ENCODE measurements at regions not wholly inside any gene's neighbourhood (a gene's known extent, or its start where the extent isn't known, plus 50 kb on each side); places are given as distances from the start of the nearest gene placed in this dataset.

- Mint-ChIP-seq H3K9me3 (ENCODE audit: low read depth) (no peaks in the 10 kb centered on the region), H3K36me3 (ENCODE audit: low read depth) (no peaks in the 10 kb centered on the region), H3K27me3 (ENCODE audit: low read depth) (no peaks in the 10 kb centered on the region), H3K27ac (ENCODE audit: unreplicated experiment) (no peak overlapping the region), H3K4me1 (ENCODE audit: low read depth) (peaks cover 8% of the 10 kb centered on the region), H3K4me3 (ENCODE audit: unreplicated experiment) (no peak overlapping the region)
- TF ChIP-seq CTCF (IDR thresholded peaks at IDR 0.05), result no peak
- DNase-seq (ENCODE audit: low spot score), result no peak
Observed at GRCh38 chr7:94067506-94067905, 63.4 kb upstream of the BET1 start.

- H3K27me3 Mint-ChIP-seq (ENCODE audit: low read depth), result no peaks in the 10 kb centered on the region
- no peaks in the 10 kb centered on the region for H3K36me3 Mint-ChIP-seq (ENCODE audit: low read depth)
- TF ChIP-seq CTCF (IDR thresholded peaks at IDR 0.05), result no peak
- H3K27ac Mint-ChIP-seq (ENCODE audit: unreplicated experiment), result no peak overlapping the region
- H3K9me3 Mint-ChIP-seq (ENCODE audit: low read depth), result no peaks in the 10 kb centered on the region
- H3K4me1 Mint-ChIP-seq (ENCODE audit: low read depth), result peaks cover 8% of the 10 kb centered on the region
- no peak for DNase-seq (ENCODE audit: low spot score)
- no peak overlapping the region for H3K4me3 Mint-ChIP-seq (ENCODE audit: unreplicated experiment)
Observed at GRCh38 chr7:94069162-94069739, 65.1 kb upstream of the BET1 start.

- H3K9me3 Mint-ChIP-seq (ENCODE audit: low read depth), result no peaks in the 10 kb centered on the region
- H3K27me3 Mint-ChIP-seq (ENCODE audit: low read depth), result no peaks in the 10 kb centered on the region
- no peak overlapping the region for H3K4me3 Mint-ChIP-seq (ENCODE audit: unreplicated experiment)
- H3K27ac Mint-ChIP-seq (ENCODE audit: unreplicated experiment), result no peak overlapping the region
- H3K4me1 Mint-ChIP-seq (ENCODE audit: low read depth), result no peaks in the 10 kb centered on the region
- no peaks in the 10 kb centered on the region for H3K36me3 Mint-ChIP-seq (ENCODE audit: low read depth)
- no peak for DNase-seq (ENCODE audit: low spot score)
- no peak for TF ChIP-seq CTCF (IDR thresholded peaks at IDR 0.05)
Observed at GRCh38 chr7:94080551-94080950, 76.4 kb upstream of the BET1 start.

GRCh38 chr7:94082126-94082525 is 78.0 kb upstream of the BET1 start:
- Mint-ChIP-seq H3K4me3 (ENCODE audit: unreplicated experiment) (no peak overlapping the region), H3K27ac (ENCODE audit: unreplicated experiment) (no peak overlapping the region), H3K9me3 (ENCODE audit: low read depth) (no peaks in the 10 kb centered on the region), H3K4me1 (ENCODE audit: low read depth) (no peaks in the 10 kb centered on the region), H3K27me3 (ENCODE audit: low read depth) (no peaks in the 10 kb centered on the region), H3K36me3 (ENCODE audit: low read depth) (no peaks in the 10 kb centered on the region)
- TF ChIP-seq CTCF (IDR thresholded peaks at IDR 0.05), result no peak
- DNase-seq (ENCODE audit: low spot score), result no peak

- Mint-ChIP-seq H3K27ac (ENCODE audit: unreplicated experiment) (no peak overlapping the region), H3K9me3 (ENCODE audit: low read depth) (no peaks in the 10 kb centered on the region), H3K36me3 (ENCODE audit: low read depth) (no peaks in the 10 kb centered on the region), H3K27me3 (ENCODE audit: low read depth) (no peaks in the 10 kb centered on the region), H3K4me1 (ENCODE audit: low read depth) (peaks cover 15% of the 10 kb centered on the region), H3K4me3 (ENCODE audit: unreplicated experiment) (peak overlapping the region; percentile 11)
- DNase-seq (ENCODE audit: low spot score), result no peak
- TF ChIP-seq CTCF (IDR thresholded peaks at IDR 0.05), result peak; percentile 93
Observed at GRCh38 chr7:94087664-94088352, 83.7 kb upstream of the BET1 start.
